AG09319 (cell line): ENCODE measurements at regions not wholly inside any gene's neighbourhood (a gene's known extent, or its start where the extent isn't known, plus 50 kb on each side); places are given as distances from the start of the nearest gene placed in this dataset.

Source experiments
- DNase-seq: peaks from one replicate; pipeline ENCODE4 v3.0.0-alpha.2; 2010; ENCODE audit warnings: low read depth; ENCODE audit errors: extremely low read depth
- CTCF ChIP-seq: IDR thresholded peaks from 2 replicates; pipeline ENCODE4 v1.5.1; 2011; ENCODE audit warnings: low read depth, mild to moderate bottlenecking, inconsistent platforms, low read length, moderate library complexity

- DNase-seq, result no peak
- TF ChIP-seq CTCF, result no peak
These were observed 68.5 kb upstream of the FERD3L start for GRCh38 chr7:19213746-19214145.

- DNase-seq, result no peak
- TF ChIP-seq CTCF, result no peak
These were observed 65.7 kb upstream of the FERD3L start for GRCh38 chr7:19210893-19211413.

- DNase-seq, result no peak
- TF ChIP-seq CTCF, result no peak
These were observed 64.0 kb upstream of the FERD3L start for GRCh38 chr7:19209166-19209696.

- no peak for DNase-seq
These were observed 61.5 kb upstream of the FERD3L start for GRCh38 chr7:19206721-19207120.

GRCh38 chr7:19203686-19204085 is 58.5 kb upstream of the FERD3L start:
- DNase-seq, result no peak
- TF ChIP-seq CTCF, result no peak

More at GRCh38 chr7:19206721-19207120, 61.5 kb upstream of the FERD3L start:
- no peak for TF ChIP-seq CTCF

- TF ChIP-seq CTCF, result no peak
- no peak for DNase-seq
These were observed 57.4 kb upstream of the FERD3L start for GRCh38 chr7:19202599-19202998.
